ENCODE measurements at regions not wholly inside any gene's neighbourhood (a gene's known extent, or its start where the extent isn't known, plus 50 kb on each side); places are given as distances from the start of the nearest gene placed in this dataset.

DNA sequence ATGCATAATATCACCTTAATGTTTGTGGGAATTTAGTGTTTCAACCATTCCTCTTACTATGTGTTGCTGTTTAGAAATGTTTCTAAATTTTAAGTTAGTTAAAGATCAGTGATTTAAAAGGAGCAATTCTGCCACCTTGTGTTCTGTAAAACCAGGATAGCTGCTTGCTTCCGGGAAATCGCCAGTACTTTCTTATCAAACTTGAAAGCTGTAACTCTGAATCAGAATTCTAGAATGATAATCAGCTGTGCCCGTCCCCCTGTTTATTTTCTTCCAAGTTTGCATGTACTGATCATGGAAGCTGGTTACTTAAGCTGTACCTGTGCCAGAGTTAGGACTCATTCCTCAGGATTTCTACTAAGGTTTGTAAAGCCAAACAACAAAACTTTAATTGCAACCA is 656.4 kb downstream of the LTN1 start:
- no peak for DNase-seq (ENCODE audit: insufficient read length, low spot score)
- FAIRE-seq, result no peak
- TF ChIP-seq, protein P1, sequence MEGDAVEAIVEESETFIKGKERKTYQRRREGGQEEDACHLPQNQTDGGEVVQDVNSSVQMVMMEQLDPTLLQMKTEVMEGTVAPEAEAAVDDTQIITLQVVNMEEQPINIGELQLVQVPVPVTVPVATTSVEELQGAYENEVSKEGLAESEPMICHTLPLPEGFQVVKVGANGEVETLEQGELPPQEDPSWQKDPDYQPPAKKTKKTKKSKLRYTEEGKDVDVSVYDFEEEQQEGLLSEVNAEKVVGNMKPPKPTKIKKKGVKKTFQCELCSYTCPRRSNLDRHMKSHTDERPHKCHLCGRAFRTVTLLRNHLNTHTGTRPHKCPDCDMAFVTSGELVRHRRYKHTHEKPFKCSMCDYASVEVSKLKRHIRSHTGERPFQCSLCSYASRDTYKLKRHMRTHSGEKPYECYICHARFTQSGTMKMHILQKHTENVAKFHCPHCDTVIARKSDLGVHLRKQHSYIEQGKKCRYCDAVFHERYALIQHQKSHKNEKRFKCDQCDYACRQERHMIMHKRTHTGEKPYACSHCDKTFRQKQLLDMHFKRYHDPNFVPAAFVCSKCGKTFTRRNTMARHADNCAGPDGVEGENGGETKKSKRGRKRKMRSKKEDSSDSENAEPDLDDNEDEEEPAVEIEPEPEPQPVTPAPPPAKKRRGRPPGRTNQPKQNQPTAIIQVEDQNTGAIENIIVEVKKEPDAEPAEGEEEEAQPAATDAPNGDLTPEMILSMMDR (IDR thresholded peaks at IDR 0.05; ENCODE audit: insufficient read depth, missing control alignments), result no peak

DNA sequence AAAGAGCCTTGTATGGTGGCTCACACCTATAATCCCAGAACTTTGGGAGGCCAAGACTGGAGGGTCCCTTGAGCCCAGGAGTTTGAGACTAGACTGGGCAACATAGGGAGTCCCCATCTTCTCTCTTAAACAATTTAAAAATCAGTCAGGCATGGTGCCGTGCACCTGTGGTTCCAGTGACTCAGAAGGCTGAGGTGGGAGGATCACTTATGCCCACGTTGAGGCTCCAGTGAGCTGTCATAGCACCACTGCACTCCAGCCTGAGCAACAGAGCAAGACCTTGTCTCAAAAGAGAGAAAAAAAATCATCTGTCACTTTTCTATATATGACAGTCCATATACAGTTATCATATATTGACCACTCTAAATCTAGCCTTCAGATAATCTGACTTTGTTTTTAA is 658.3 kb downstream of the LTN1 start:
- no peak for FAIRE-seq

DNA sequence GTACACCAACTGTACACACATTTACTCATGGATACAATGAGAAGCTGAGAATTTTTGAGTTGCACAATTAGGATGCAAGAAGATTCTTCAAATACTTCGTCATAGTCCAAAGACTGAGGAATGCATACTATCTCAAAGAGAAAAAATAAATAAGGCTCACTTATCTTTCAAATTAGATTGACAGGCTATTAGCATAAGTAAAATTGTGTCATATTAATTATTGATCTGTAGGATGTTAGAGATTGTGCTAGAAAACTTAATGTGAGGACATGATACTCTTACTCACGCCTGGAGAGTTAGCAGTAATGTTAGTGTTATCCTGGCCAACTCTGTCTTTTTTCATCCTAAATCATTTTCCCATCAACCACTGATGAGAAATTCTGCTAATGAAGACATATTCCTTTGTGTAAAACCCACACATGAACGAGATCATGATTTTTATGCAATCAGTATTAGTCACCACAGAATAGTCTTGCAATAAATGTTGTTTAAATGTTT is 659.0 kb downstream of the LTN1 start:
- FAIRE-seq (no peak), DNase-seq (ENCODE audit: insufficient read length, low spot score) (no peak)
- TF ChIP-seq, protein P1 (IDR thresholded peaks at IDR 0.05; ENCODE audit: insufficient read depth, missing control alignments), result no peak

More for the DNA sequence above, 658.3 kb downstream of the LTN1 start:
- no peak for DNase-seq (ENCODE audit: insufficient read length, low spot score)
- TF ChIP-seq, protein P1 (IDR thresholded peaks at IDR 0.05; ENCODE audit: insufficient read depth, missing control alignments), result no peak

DNA sequence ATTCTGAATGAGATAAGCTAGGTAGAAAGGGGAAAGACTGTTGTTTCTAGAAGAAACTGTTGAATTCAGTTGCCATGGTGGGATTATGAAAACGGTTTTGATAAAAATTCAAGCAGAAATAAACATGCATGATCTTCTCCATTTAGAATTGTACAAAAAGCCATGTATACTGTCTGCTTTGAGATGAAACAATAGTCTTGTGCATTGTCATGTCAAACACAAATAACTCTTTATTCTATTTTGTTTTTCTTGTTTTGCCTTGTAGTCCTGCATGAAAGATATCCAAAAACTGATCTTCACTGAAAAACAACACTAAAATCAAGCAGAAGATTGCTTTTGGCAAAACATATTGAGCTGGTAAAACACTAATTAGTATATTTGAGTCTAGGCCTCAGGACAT is 659.9 kb downstream of the LTN1 start:
- TF ChIP-seq, protein P1 (IDR thresholded peaks at IDR 0.05; ENCODE audit: insufficient read depth, missing control alignments), result no peak
- FAIRE-seq, result no peak
- no peak for DNase-seq (ENCODE audit: insufficient read length, low spot score)

DNA sequence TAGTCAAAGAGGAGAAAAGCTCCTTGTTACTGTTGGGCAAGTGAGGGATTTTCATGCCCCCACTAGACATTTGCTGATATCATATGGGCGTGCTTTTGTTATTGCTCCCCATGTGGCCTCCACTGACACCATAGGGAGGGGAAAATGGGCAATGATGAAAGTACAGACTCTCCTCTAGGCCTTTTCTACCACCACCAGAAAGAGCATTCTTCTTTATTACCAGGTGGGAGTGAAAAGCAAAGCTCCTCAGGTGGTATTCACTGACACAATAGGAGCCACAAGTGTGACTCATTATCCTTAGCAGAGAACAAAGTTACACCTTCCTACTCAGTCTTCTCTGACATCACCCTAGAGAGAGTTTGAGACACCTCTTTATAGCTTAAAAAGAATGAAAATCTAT is 667.1 kb downstream of the LTN1 start:
- DNase-seq (ENCODE audit: insufficient read length, low spot score), result no peak
- FAIRE-seq, result no peak
- TF ChIP-seq, protein P1 (IDR thresholded peaks at IDR 0.05; ENCODE audit: insufficient read depth, missing control alignments), result no peak

DNA sequence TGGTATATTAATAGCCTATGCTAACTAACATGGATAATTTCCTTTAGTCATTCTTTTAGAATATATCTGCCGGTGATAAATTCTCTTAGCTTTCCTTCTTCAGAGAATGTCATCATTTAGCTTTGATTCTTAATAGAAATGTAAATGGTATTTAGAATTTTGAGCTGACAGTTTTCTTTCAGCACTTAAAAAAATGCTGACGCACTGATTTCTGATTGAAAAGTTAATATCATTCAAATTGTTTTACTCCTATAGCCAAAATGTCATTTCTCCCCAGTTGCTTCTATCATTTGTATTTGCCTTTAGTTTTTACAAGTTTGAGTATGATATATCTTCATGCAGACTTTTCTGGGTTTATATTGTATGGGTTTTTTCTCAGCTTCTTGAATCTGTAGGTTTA is 668.0 kb downstream of the LTN1 start:
- FAIRE-seq (no peak), DNase-seq (ENCODE audit: insufficient read length, low spot score) (no peak)
- TF ChIP-seq, protein P1 (IDR thresholded peaks at IDR 0.05; ENCODE audit: insufficient read depth, missing control alignments), result no peak

DNA sequence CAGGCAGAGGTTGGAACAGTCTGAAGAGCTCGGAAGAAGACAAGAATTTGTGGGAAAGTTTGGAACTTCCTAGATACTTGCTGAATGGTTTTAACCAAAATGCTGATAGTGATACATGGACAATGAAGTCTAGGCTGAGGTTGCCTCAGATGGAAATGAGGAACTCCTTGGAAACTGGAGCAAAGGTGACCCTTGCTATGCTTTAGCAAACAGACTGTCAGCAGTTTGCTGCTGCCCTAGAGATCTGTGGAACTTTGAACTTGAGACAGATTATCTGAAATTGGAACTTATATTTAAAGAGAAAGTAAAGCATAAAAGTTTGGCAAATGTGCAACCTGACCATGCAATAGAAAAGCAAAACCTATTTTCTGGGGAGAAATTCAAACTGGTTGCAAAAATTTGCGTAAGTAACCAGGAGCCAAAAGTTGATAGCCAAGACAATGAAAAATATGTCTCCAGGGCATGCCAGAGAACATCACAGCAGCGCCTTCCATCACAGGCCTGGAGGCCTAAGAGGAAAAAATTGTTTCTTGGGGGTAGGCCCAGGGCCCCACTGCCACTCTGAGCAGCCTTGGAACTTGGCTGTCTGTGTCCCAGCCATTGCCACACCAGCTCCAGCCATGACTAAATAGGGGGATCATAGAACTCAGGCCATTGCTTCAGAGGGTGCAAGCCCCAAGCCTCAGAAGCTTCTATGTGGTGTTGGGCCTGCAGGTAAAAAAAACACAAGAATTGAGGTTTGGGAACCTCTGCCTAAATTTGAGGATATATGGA is 675.3 kb downstream of the LTN1 start:
- DNase-seq (ENCODE audit: insufficient read length, low spot score) (no peak), FAIRE-seq (no peak)
- TF ChIP-seq, protein P1 (IDR thresholded peaks at IDR 0.05; ENCODE audit: insufficient read depth, missing control alignments), result no peak

All from D721Med (cell line).